CD14-positive monocyte (primary cell): ENCODE measurements at regions not wholly inside any gene's neighbourhood (a gene's known extent, or its start where the extent isn't known, plus 50 kb on each side); places are given as distances from the start of the nearest gene placed in this dataset.

Source experiments
- DNase-seq, 3 donors: peaks; one replicate each; pipeline ENCODE4 v3.0.0-alpha.2; 2011 to 2022
- H2AFZ ChIP-seq: 2 replicates; pipeline ENCODE4 v1.6.0; 2012; ENCODE audit warnings: mild to moderate bottlenecking, low read depth, low read length, inconsistent platforms; ENCODE audit not compliant: insufficient read depth, poor library complexity, severe bottlenecking
- H3K27ac ChIP-seq, 2 donors: 1 replicate in 1 of 2; 2 replicates in 1 of 2; pipeline ENCODE4 v1.5.1; 2012 to 2013; ENCODE audit warnings: low read length in 2 of 2, control low read depth in 1 of 2, inconsistent platforms in 1 of 2, low read depth in 1 of 2, mild to moderate bottlenecking in 1 of 2
- H3K27me3 ChIP-seq, 2 donors: one replicate each; pipeline versions ENCODE4 v1.6.0 to v1.6.1; 2011 to 2013; ENCODE audit warnings: low read length in 2 of 2; ENCODE audit not compliant: control insufficient read depth in 2 of 2, insufficient read depth in 2 of 2
- H3K36me3 ChIP-seq, 2 donors: replicated peaks in 1 of 2; 1 replicate in 1 of 2; 2 replicates in 1 of 2; pipeline versions ENCODE4 v1.5.1 to v1.6.1; 2012 to 2013; ENCODE audit warnings: low read length in 2 of 2, control low read depth in 1 of 2, inconsistent platforms in 1 of 2, mild to moderate bottlenecking in 1 of 2; ENCODE audit not compliant: insufficient read depth in 2 of 2, control insufficient read depth in 1 of 2
- H3K4me1 ChIP-seq, 2 donors: 1 replicate in 1 of 2; 2 replicates in 1 of 2; pipeline versions ENCODE4 v1.5.1 to v1.6.1; 2012 to 2013; ENCODE audit warnings: low read length in 2 of 2, control low read depth in 1 of 2, inconsistent platforms in 1 of 2, mild to moderate bottlenecking in 1 of 2, moderate library complexity in 1 of 2; ENCODE audit not compliant: insufficient read depth in 2 of 2, control insufficient read depth in 1 of 2
- H3K4me2 ChIP-seq: replicated peaks from 2 replicates; pipeline ENCODE3; 2012; ENCODE audit warnings: low read length, moderate library complexity, mild to moderate bottlenecking; ENCODE audit not compliant: poor library complexity, severe bottlenecking; ENCODE audit errors: extremely low read depth
- H3K4me3 ChIP-seq, 3 experiments: fragments of 200-600 bp in 1 of 3; sonication (generic) in 1 of 3; replicated peaks in 1 of 3; 1 replicate in 2 of 3; 2 replicates in 1 of 3; pipeline ENCODE4 v1.5.1; 2011 to 2013; ENCODE audit warnings: low read length in 3 of 3, mild to moderate bottlenecking in 3 of 3, control low read depth in 2 of 3, low read depth in 2 of 3, inconsistent platforms in 1 of 3, moderate library complexity in 1 of 3
- H3K79me2 ChIP-seq: 2 replicates; pipeline ENCODE4 v1.6.0; 2012; ENCODE audit warnings: mild to moderate bottlenecking, control low read depth, inconsistent platforms, low read length, moderate library complexity; ENCODE audit not compliant: insufficient read depth
- H3K9ac ChIP-seq: 2 replicates; pipeline ENCODE4 v1.6.0; 2017; ENCODE audit warnings: low read length, mild to moderate bottlenecking; ENCODE audit not compliant: insufficient read depth, poor library complexity, severe bottlenecking
- H3K9me3 ChIP-seq, 2 donors: replicated peaks in 1 of 2; 1 replicate in 1 of 2; 2 replicates in 1 of 2; pipeline versions ENCODE4 v1.5.1 to v1.6.1; 2012 to 2013; ENCODE audit warnings: low read length in 2 of 2, control low read depth in 1 of 2; ENCODE audit not compliant: control insufficient read depth in 1 of 2, insufficient read depth in 1 of 2
- H4K20me1 ChIP-seq: 2 replicates; pipeline ENCODE4 v1.6.0; 2012; ENCODE audit warnings: mild to moderate bottlenecking, low read length, control low read depth, moderate library complexity; ENCODE audit not compliant: insufficient read depth
- H3K27ac Mint-ChIP-seq, 7 donors: one replicate each; pipeline ENCODE4 v1.8.0; 2020; ENCODE audit warnings: mild to moderate bottlenecking in 7 of 7, mixed read lengths in 7 of 7, moderate library complexity in 6 of 7, inconsistent platforms in 2 of 7
- H3K27me3 Mint-ChIP-seq, 3 donors: one replicate each; pipeline ENCODE4 v1.8.0; 2021 to 2022; ENCODE audit warnings: low read depth in 3 of 3, mild to moderate bottlenecking in 3 of 3, mixed read lengths in 3 of 3, moderate library complexity in 3 of 3, inconsistent platforms in 1 of 3
- H3K36me3 Mint-ChIP-seq, 2 donors: one replicate each; pipeline ENCODE4 v1.8.0; 2020; ENCODE audit warnings: mixed read lengths in 2 of 2, inconsistent platforms in 1 of 2, mild to moderate bottlenecking in 1 of 2
- H3K4me1 Mint-ChIP-seq: one replicate; pipeline ENCODE4 v1.8.0; 2020; ENCODE audit warnings: mild to moderate bottlenecking, mixed read lengths
- H3K4me3 Mint-ChIP-seq, 2 donors: one replicate each; pipeline ENCODE4 v1.8.0; 2020; ENCODE audit warnings: mild to moderate bottlenecking in 2 of 2, mixed read lengths in 2 of 2, moderate library complexity in 1 of 2
- H3K9me3 Mint-ChIP-seq, 7 donors: one replicate each; pipeline ENCODE4 v1.8.0; 2020 to 2022; ENCODE audit warnings: mixed read lengths in 7 of 7, mild to moderate bottlenecking in 6 of 7, moderate library complexity in 6 of 7, inconsistent platforms in 2 of 7
- WGBS: methylation state at CpG from one replicate; pipeline ENCODE4 v1.1.5; 2013; ENCODE audit warnings: missing lambda C conversion rate; ENCODE audit not compliant: insufficient coverage; 5-methylcytosine and 5-hydroxymethylcytosine counted together
- intact Hi-C, 2 donors: fragments of 100-400 bp; cut with micrococcal nuclease; formaldehyde crosslinking; loops; one replicate each; pipeline versions ENCODE4 v1.15.0 to v1.15.1; 2023
- TF ChIP-seq, protein P1 (sequence below): fragments of 200-600 bp; IDR thresholded peaks from one replicate; pipeline ENCODE4 v1.8.0; 2022; ENCODE audit warnings: antibody characterized with exemption, mild to moderate bottlenecking

DNA sequence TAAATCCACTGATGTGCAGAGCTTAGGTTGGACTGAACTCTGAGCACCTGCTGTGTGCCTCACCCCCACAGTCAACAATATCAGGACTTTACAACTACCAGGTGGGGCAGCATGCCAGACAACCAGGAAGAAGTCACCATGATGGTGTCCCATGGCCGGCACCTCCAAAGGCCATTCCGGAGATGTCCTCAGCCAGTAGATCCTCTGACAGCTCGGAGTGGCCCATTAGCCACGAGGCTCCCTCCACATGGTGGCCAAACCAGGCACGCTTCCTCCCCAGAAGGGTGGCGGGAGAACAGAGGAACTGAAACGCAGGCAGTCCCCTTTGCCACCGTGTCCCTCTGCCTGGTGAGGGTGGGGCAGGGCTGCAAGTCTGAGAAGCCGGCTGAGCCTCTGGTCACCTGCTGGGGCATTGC, 390.0 kb downstream of the TNS3 start:
- H3K4me3 Mint-ChIP-seq, result no peak overlapping the region

DNA sequence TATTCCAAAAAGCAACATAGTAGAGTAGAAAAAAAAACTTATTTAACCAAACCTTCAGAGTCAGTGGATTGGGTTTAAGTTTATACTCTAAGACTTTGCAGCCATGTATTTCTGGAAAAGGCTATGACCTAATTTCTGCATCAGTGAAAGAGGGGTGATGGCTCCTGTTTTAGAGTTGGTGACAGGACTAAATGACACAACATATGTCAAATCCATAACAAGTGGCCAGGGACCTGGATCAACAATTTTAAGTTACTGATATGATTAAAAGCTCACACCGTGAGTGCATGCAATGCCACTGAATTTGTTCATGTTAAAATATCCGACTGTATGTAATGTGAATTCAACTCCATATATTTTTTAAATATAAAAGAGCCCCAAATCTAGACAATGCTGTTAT, 390.6 kb downstream of the TNS3 start:
- no peak for DNase-seq
- Mint-ChIP-seq H3K9me3 (peaks cover 0 to 2% (median 0%) of the 10 kb centered on the region in 7 donors), H3K4me1 (peaks cover 8% of the 10 kb centered on the region), H3K27me3 (peaks cover 9 to 13% (median 11%) of the 10 kb centered on the region in 3 donors), H3K4me3 (no peak overlapping the region), H3K36me3 (no peaks in the 10 kb centered on the region), H3K27ac (no peak overlapping the region)
- Histone ChIP-seq H3K79me2 (no peaks in the 10 kb centered on the region), H2AFZ (no peak overlapping the region), H3K4me2 (no peak overlapping the region), H3K36me3 (no peaks in the 10 kb centered on the region), H3K4me1 (peaks cover under 1 to 4% of the 10 kb centered on the region in 2 donors), H3K4me3 (no peak overlapping the region), H3K9ac (no peak overlapping the region), H3K9me3 (no peaks in the 10 kb centered on the region), H3K27me3 (no peaks in the 10 kb centered on the region), H4K20me1 (no peaks in the 10 kb centered on the region), H3K27ac (no peak overlapping the region)
- TF ChIP-seq, protein P1, sequence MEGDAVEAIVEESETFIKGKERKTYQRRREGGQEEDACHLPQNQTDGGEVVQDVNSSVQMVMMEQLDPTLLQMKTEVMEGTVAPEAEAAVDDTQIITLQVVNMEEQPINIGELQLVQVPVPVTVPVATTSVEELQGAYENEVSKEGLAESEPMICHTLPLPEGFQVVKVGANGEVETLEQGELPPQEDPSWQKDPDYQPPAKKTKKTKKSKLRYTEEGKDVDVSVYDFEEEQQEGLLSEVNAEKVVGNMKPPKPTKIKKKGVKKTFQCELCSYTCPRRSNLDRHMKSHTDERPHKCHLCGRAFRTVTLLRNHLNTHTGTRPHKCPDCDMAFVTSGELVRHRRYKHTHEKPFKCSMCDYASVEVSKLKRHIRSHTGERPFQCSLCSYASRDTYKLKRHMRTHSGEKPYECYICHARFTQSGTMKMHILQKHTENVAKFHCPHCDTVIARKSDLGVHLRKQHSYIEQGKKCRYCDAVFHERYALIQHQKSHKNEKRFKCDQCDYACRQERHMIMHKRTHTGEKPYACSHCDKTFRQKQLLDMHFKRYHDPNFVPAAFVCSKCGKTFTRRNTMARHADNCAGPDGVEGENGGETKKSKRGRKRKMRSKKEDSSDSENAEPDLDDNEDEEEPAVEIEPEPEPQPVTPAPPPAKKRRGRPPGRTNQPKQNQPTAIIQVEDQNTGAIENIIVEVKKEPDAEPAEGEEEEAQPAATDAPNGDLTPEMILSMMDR, result no peak
- intact Hi-C loops, result no loop called here
- no CpG with 5 or more reads among the region's 2 CpGs for WGBS

More for the DNA sequence above, 390.0 kb downstream of the TNS3 start:
- Histone ChIP-seq H3K4me2 (no peak overlapping the region), H3K4me3 (no peak overlapping the region), H3K27ac (no peak overlapping the region), H4K20me1 (no peaks in the 10 kb centered on the region), H2AFZ (no peak overlapping the region), H3K9ac (no peak overlapping the region), H3K79me2 (no peaks in the 10 kb centered on the region), H3K4me1 (peaks cover 0 to 8% of the 10 kb centered on the region in 2 donors), H3K9me3 (no peaks in the 10 kb centered on the region), H3K27me3 (no peaks in the 10 kb centered on the region), H3K36me3 (no peaks in the 10 kb centered on the region)
- no peaks in the 10 kb centered on the region for H3K36me3 Mint-ChIP-seq
- peaks cover 9 to 11% (median 11%) of the 10 kb centered on the region in 3 donors for H3K27me3 Mint-ChIP-seq
- no peak overlapping the region for H3K27ac Mint-ChIP-seq
- intact Hi-C loops, result no loop called here
- TF ChIP-seq, protein P1, result no peak
- 23% methylated on average over 9 of the region's 9 CpGs for WGBS
- peaks cover 0 to 2% (median 0%) of the 10 kb centered on the region in 7 donors for H3K9me3 Mint-ChIP-seq
- DNase-seq, result peak in 1 of 3 donors; percentile 19
- H3K4me1 Mint-ChIP-seq, result peaks cover 8% of the 10 kb centered on the region
